H1 (cell line): ENCODE measurements at regions not wholly inside any gene's neighbourhood (a gene's known extent, or its start where the extent isn't known, plus 50 kb on each side); places are given as distances from the start of the nearest gene placed in this dataset.
A peak's percentile ranks its signal among the peaks of the same experiment; 100 is the strongest.

Experiments used
- RAD21 ChIP-seq, 2 experiments: IDR thresholded peaks in 1 of 2; conservative IDR thresholded peaks in 1 of 2; 2 replicates each; pipeline ENCODE4 v1.6.1; 2011; ENCODE audit warnings: low read depth in 2 of 2, low read length in 2 of 2, improper control_type of control experiment in 1 of 2, inconsistent platforms in 1 of 2, mild to moderate bottlenecking in 1 of 2, moderate library complexity in 1 of 2
- TF ChIP-seq, protein P1 (sequence below), 3 experiments: IDR thresholded peaks; 1 replicate in 2 of 3; 2 replicates in 1 of 3; pipeline versions ENCODE4 v1.5.1 to v1.6.1; 2011; ENCODE audit warnings: low read length in 3 of 3, mild to moderate bottlenecking in 3 of 3, inconsistent platforms in 2 of 3, low read depth in 1 of 3, moderate library complexity in 1 of 3; ENCODE audit not compliant: insufficient read depth in 1 of 3; ENCODE audit errors: control extremely low read depth in 1 of 3
- TF ChIP-seq, protein P2 (sequence below): IDR thresholded peaks from 2 replicates; pipeline ENCODE4 v1.6.1; 2011; ENCODE audit warnings: low read length, improper control_type of control experiment

DNA sequence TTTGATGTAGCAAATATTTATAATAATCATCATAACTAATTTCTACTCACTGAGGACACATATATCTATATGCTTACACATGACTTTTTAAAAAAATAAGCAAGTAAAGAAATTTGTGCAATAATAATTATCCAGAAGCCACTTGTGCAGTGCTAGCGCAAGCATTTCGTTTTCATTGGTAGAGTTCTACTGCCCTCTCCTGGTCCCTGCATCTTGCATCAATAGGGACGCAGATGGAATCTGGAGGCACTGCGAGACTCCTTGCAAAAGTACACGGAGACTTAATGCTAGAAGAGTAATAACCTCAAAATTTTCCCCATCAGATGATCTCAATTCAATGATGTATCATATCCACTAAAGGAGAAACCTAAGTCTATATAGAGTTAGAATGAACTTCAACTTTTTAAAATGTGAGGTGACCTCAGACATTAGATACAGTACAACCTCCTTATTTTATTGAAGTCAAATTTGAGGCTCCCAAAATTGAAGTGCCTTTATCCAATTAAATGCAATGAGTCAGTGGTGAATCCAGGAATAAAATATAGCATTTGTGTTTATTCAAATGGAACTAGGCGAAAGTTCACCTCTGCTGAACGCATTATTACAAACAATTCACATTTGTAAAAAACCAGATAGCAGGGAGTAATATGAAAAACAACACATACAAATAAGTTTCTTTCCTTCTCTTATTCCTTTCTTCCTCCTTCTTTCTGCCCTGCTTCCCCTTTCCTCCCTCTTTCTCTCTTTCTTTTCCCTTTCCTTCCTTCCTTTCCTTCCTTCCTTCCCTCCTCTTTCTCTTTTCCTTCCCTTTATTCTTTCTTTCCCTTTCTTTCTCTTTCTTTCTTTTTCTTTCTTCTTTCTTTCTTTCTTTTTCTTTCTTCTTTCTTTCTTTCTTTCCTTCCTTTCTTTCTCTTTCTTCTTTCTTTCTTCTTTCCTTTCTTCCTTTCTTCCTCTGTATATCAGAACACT is 450.0 kb downstream of the ANKRD50 start (continued):
- TF ChIP-seq RAD21 (IDR thresholded peaks at IDR 0.05 in 1 of 2, conservative IDR thresholded peaks at IDR 0.05 in 1 of 2; ENCODE audit: low read depth in 2 of 2, low read length in 2 of 2): peak; percentile 91 to 95
- TF ChIP-seq, protein P1, sequence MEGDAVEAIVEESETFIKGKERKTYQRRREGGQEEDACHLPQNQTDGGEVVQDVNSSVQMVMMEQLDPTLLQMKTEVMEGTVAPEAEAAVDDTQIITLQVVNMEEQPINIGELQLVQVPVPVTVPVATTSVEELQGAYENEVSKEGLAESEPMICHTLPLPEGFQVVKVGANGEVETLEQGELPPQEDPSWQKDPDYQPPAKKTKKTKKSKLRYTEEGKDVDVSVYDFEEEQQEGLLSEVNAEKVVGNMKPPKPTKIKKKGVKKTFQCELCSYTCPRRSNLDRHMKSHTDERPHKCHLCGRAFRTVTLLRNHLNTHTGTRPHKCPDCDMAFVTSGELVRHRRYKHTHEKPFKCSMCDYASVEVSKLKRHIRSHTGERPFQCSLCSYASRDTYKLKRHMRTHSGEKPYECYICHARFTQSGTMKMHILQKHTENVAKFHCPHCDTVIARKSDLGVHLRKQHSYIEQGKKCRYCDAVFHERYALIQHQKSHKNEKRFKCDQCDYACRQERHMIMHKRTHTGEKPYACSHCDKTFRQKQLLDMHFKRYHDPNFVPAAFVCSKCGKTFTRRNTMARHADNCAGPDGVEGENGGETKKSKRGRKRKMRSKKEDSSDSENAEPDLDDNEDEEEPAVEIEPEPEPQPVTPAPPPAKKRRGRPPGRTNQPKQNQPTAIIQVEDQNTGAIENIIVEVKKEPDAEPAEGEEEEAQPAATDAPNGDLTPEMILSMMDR (IDR thresholded peaks at IDR 0.05; ENCODE audit: control extremely low read depth in 1 of 3, insufficient read depth in 1 of 3, low read depth in 1 of 3, low read length in 3 of 3): peak; percentile 62 to 77 (median 76)
- TF ChIP-seq, protein P2, sequence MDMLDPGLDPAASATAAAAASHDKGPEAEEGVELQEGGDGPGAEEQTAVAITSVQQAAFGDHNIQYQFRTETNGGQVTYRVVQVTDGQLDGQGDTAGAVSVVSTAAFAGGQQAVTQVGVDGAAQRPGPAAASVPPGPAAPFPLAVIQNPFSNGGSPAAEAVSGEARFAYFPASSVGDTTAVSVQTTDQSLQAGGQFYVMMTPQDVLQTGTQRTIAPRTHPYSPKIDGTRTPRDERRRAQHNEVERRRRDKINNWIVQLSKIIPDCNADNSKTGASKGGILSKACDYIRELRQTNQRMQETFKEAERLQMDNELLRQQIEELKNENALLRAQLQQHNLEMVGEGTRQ: no peak
